HCT116 (cell line): ENCODE measurements at regions not wholly inside any gene's neighbourhood (a gene's known extent, or its start where the extent isn't known, plus 50 kb on each side); places are given as distances from the start of the nearest gene placed in this dataset.

ENCODE experiments used
- ATAC-seq: fragments of 200-7000 bp; cut with Tn5 transposase; 2 replicates; pipeline ENCODE4 v1.9.1; 2020; ENCODE audit warnings: mild to moderate bottlenecking, moderate library complexity
- BruUV-seq: library from RNA; stranded (reverse); fragments of 400-500 nt; replicated peaks from 2 replicates; lab custom pipeline; 2021; lab: Mats Ljungman, UMichigan
- CTCF ChIA-PET: fragments of 300-600 bp; sonication (Branson Sonifier 250); formaldehyde crosslinking; loops from one replicate; lab custom pipeline; 2021; ENCODE audit warnings: antibody characterized with exemption; lab: Charles Lee
- POLR2A ChIA-PET: fragments of 300-600, 350-600 bp; sonication (Branson Sonifier 250); formaldehyde crosslinking; loops from one replicate; lab custom pipeline; 2021; ENCODE audit warnings: antibody characterized with exemption; lab: Charles Lee
- RAD21 ChIA-PET, 2 experiments: fragments of 300-600 bp; sonication (Branson Sonifier 250); formaldehyde crosslinking; loops; one replicate each; lab custom pipeline; 2023; ENCODE audit warnings: low total read pairs in 2 of 2; ENCODE audit not compliant: uncharacterized antibody in 2 of 2, unreplicated experiment in 2 of 2, low non-redundant PET in 1 of 2; lab: Charles Lee
- DNase-seq: peaks from one replicate; pipeline ENCODE4 v3.0.0-alpha.2; 2010; ENCODE audit warnings: low read depth, low spot score
- H2AFZ ChIP-seq: fragments of 200-600 bp; shearing (Covaris generic), sonication (generic); 2 replicates; pipeline ENCODE4 v1.6.1; 2017; ENCODE audit warnings: low read depth, mixed run types, mixed read lengths, antibody characterized with exemption, low read length; ENCODE audit not compliant: poor library complexity, severe bottlenecking
- H3K27ac ChIP-seq: 2 replicates; pipeline ENCODE4 v1.5.1; 2012; ENCODE audit warnings: low read depth, low read length
- H3K27me3 ChIP-seq: fragments of 200-600 bp; sonication (generic); 2 replicates; pipeline ENCODE4 v1.6.1; 2016; ENCODE audit warnings: mixed run types, low read length, mixed read lengths; ENCODE audit not compliant: insufficient read depth
- H3K36me3 ChIP-seq, 2 experiments: fragments of 200-500 bp in 1 of 2; fragments of 200-600 bp in 1 of 2; sonication (Bioruptor generic) in 1 of 2; sonication (generic) in 1 of 2; 2 replicates each; pipeline versions ENCODE4 v1.5.1 to v1.6.1; 2014 to 2016; ENCODE audit warnings: low read length in 2 of 2, inconsistent platforms in 1 of 2, mixed read lengths in 1 of 2, mixed run types in 1 of 2; ENCODE audit not compliant: insufficient read depth in 2 of 2, control insufficient read depth in 1 of 2
- H3K4me1 ChIP-seq, 2 experiments: fragments of 200-600 bp in 1 of 2; sonication (generic) in 1 of 2; 2 replicates each; pipeline versions ENCODE4 v1.5.1 to v1.6.1; 2012 to 2017; ENCODE audit warnings: low read length in 2 of 2, inconsistent platforms in 1 of 2, mild to moderate bottlenecking in 1 of 2, mixed read lengths in 1 of 2, mixed run types in 1 of 2, moderate library complexity in 1 of 2; ENCODE audit not compliant: insufficient read depth in 2 of 2, control insufficient read depth in 1 of 2
- H3K4me2 ChIP-seq: fragments of 200-600 bp; sonication (generic); 2 replicates; pipeline ENCODE4 v1.6.1; 2017; ENCODE audit warnings: mixed run types, low read length, mixed read lengths
- H3K4me3 ChIP-seq, 2 experiments: fragments of 200-600 bp in 1 of 2; sonication (generic) in 1 of 2; replicated peaks in 1 of 2; 2 replicates each; pipeline ENCODE4 v1.5.1; 2011 to 2016; ENCODE audit warnings: low read length in 2 of 2, control low read depth in 1 of 2, low read depth in 1 of 2, mild to moderate bottlenecking in 1 of 2, mixed read lengths in 1 of 2, mixed run types in 1 of 2
- H3K79me2 ChIP-seq: fragments of 200-600 bp; sonication (generic); 2 replicates; pipeline ENCODE4 v1.6.1; 2017; ENCODE audit warnings: mild to moderate bottlenecking, mixed run types, low read length, moderate library complexity, mixed read lengths; ENCODE audit not compliant: insufficient read depth
- H3K9ac ChIP-seq: fragments of 200-600 bp; sonication (generic); 2 replicates; pipeline ENCODE4 v1.6.1; 2016; ENCODE audit warnings: low read length, mixed read lengths
- H3K9me2 ChIP-seq: fragments of 200-600 bp; sonication (generic), shearing (Covaris generic); 2 replicates; pipeline ENCODE4 v1.6.1; 2017; ENCODE audit warnings: mixed run types, mild to moderate bottlenecking, moderate library complexity; ENCODE audit not compliant: insufficient read depth
- H3K9me3 ChIP-seq, 2 experiments: fragments of 200-500 bp in 1 of 2; fragments of 200-600 bp in 1 of 2; sonication (Bioruptor generic) in 1 of 2; sonication (generic) in 1 of 2; 2 replicates each; pipeline ENCODE4 v1.6.1; 2014 to 2017; ENCODE audit warnings: low read length in 2 of 2, mixed read lengths in 2 of 2, inconsistent platforms in 1 of 2, low read depth in 1 of 2, mild to moderate bottlenecking in 1 of 2, mixed run types in 1 of 2, moderate library complexity in 1 of 2; ENCODE audit not compliant: control insufficient read depth in 1 of 2, insufficient read depth in 1 of 2
- H4K20me1 ChIP-seq: fragments of 200-600 bp; sonication (generic), shearing (Covaris generic); 2 replicates; pipeline ENCODE4 v1.6.1; 2017; ENCODE audit warnings: mixed run types, mild to moderate bottlenecking, moderate library complexity; ENCODE audit not compliant: insufficient read depth
- RAD21 ChIP-seq: IDR thresholded peaks from 2 replicates; pipeline ENCODE4 v1.6.1; 2012; ENCODE audit warnings: low read depth, mild to moderate bottlenecking
- SRF ChIP-seq: IDR thresholded peaks from 2 replicates; pipeline ENCODE4 v1.6.1; 2012; ENCODE audit warnings: low read depth
- intact Hi-C: fragments of 100-400 bp; cut with micrococcal nuclease; formaldehyde crosslinking; loops from 2 replicates; pipeline ENCODE4 v1.10.0; 2022
- TF ChIP-seq, protein P1 (sequence below), 3 experiments: fragments of 200-600 bp in 1 of 3; sonication (generic) in 1 of 3; IDR thresholded peaks in 2 of 3; conservative IDR thresholded peaks in 1 of 3; 2 replicates each; pipeline ENCODE4 v1.5.1; 2012 to 2017; ENCODE audit warnings: low read depth in 2 of 3, low read length in 2 of 3, antibody characterized with exemption in 1 of 3, borderline replicate concordance in 1 of 3, control low read depth in 1 of 3, mild to moderate bottlenecking in 1 of 3, mixed read lengths in 1 of 3, mixed run types in 1 of 3, moderate library complexity in 1 of 3; ENCODE audit not compliant: insufficient read depth in 1 of 3
- TF ChIP-seq, protein P2 (sequence below): IDR thresholded peaks from 2 replicates; pipeline ENCODE4 v1.6.1; 2012; ENCODE audit warnings: low read depth

DNA sequence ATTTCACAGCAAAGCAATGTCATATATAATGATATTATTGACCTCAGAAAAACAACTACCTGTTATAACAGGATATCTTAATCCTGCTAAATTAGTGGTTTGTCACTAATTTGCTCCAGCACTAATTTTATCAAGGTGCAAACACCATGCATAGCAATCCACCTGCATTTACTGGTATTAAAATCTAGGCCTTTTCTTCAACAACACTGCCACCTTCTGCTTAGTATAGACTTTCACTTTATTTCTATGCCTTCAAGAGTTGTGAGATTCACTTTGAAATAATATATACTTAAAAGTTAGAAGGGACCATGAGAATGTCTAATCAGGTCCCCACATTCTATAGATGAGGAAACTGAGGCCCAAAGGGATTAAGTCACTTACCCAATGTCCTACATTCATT is 82.1 kb upstream of the IQCM start:
- ATAC-seq (peak; percentile 74), DNase-seq (peak; percentile 22)
- Histone ChIP-seq H4K20me1 (no peaks in the 10 kb centered on the region), H3K4me2 (no peak overlapping the region), H3K9me2 (no peaks in the 10 kb centered on the region), H3K36me3 (no peaks in the 10 kb centered on the region), H2AFZ (no peak overlapping the region), H3K4me3 (no peak overlapping the region), H3K27me3 (no peaks in the 10 kb centered on the region), H3K9me3 (no peaks in the 10 kb centered on the region), H3K9ac (no peak overlapping the region), H3K79me2 (no peaks in the 10 kb centered on the region), H3K27ac (no peak overlapping the region), H3K4me1 (no peaks in the 10 kb centered on the region)
- ChIA-PET POLR2A (no interaction called here), RAD21 (no interaction called here), CTCF (interaction anchor here (0.6 to 1.9 kb wide), 10 partner anchors 10 to 1973 kb away, joined by 3 to 10 read pairs (median 4); no protein-coding TSS in a partner anchor)
- BruUV-seq, result no TSS peak
- intact Hi-C loops, result loop anchor here (2.0 to 5.0 kb wide), 2 partner anchors 633 to 900 kb away; no protein-coding TSS in a partner anchor
- TF ChIP-seq, protein P1, sequence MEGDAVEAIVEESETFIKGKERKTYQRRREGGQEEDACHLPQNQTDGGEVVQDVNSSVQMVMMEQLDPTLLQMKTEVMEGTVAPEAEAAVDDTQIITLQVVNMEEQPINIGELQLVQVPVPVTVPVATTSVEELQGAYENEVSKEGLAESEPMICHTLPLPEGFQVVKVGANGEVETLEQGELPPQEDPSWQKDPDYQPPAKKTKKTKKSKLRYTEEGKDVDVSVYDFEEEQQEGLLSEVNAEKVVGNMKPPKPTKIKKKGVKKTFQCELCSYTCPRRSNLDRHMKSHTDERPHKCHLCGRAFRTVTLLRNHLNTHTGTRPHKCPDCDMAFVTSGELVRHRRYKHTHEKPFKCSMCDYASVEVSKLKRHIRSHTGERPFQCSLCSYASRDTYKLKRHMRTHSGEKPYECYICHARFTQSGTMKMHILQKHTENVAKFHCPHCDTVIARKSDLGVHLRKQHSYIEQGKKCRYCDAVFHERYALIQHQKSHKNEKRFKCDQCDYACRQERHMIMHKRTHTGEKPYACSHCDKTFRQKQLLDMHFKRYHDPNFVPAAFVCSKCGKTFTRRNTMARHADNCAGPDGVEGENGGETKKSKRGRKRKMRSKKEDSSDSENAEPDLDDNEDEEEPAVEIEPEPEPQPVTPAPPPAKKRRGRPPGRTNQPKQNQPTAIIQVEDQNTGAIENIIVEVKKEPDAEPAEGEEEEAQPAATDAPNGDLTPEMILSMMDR (IDR thresholded peaks at IDR 0.05 in 2 of 3, conservative IDR thresholded peaks at IDR 0.05 in 1 of 3; ENCODE audit: borderline replicate concordance in 1 of 3, insufficient read depth in 1 of 3, low read depth in 2 of 3, low read length in 2 of 3), result peak in 2 of 3 experiments; percentile 55 to 58; a peak in 3 of 6 replicates
- TF ChIP-seq SRF (no peak), RAD21 (peak; percentile 81)
- TF ChIP-seq, protein P2, sequence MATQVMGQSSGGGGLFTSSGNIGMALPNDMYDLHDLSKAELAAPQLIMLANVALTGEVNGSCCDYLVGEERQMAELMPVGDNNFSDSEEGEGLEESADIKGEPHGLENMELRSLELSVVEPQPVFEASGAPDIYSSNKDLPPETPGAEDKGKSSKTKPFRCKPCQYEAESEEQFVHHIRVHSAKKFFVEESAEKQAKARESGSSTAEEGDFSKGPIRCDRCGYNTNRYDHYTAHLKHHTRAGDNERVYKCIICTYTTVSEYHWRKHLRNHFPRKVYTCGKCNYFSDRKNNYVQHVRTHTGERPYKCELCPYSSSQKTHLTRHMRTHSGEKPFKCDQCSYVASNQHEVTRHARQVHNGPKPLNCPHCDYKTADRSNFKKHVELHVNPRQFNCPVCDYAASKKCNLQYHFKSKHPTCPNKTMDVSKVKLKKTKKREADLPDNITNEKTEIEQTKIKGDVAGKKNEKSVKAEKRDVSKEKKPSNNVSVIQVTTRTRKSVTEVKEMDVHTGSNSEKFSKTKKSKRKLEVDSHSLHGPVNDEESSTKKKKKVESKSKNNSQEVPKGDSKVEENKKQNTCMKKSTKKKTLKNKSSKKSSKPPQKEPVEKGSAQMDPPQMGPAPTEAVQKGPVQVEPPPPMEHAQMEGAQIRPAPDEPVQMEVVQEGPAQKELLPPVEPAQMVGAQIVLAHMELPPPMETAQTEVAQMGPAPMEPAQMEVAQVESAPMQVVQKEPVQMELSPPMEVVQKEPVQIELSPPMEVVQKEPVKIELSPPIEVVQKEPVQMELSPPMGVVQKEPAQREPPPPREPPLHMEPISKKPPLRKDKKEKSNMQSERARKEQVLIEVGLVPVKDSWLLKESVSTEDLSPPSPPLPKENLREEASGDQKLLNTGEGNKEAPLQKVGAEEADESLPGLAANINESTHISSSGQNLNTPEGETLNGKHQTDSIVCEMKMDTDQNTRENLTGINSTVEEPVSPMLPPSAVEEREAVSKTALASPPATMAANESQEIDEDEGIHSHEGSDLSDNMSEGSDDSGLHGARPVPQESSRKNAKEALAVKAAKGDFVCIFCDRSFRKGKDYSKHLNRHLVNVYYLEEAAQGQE, result no peak
